ENCODE measurements at regions not wholly inside any gene's neighbourhood (a gene's known extent, or its start where the extent isn't known, plus 50 kb on each side); places are given as distances from the start of the nearest gene placed in this dataset.

DNA sequence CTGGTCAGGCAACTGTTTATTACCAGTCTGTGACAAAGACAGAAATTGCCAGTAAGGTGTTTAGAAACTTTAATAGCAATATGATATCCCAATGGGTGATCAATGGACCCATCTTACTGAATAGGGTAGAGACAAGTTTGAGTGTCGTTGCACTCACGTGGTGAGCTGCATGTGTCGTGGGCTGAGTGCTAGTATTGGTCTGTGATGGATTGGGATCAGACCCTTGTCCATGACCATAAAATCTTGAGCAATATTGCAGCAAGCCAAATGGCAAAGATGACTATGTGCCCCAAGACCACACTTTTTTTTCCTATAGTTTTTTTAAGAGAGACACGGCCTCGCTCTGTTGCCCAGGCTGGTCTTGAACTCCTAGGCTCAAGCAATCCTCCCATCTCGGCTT, 114.5 kb downstream of the PALM2AKAP2 start:
- TF ChIP-seq, protein P1, sequence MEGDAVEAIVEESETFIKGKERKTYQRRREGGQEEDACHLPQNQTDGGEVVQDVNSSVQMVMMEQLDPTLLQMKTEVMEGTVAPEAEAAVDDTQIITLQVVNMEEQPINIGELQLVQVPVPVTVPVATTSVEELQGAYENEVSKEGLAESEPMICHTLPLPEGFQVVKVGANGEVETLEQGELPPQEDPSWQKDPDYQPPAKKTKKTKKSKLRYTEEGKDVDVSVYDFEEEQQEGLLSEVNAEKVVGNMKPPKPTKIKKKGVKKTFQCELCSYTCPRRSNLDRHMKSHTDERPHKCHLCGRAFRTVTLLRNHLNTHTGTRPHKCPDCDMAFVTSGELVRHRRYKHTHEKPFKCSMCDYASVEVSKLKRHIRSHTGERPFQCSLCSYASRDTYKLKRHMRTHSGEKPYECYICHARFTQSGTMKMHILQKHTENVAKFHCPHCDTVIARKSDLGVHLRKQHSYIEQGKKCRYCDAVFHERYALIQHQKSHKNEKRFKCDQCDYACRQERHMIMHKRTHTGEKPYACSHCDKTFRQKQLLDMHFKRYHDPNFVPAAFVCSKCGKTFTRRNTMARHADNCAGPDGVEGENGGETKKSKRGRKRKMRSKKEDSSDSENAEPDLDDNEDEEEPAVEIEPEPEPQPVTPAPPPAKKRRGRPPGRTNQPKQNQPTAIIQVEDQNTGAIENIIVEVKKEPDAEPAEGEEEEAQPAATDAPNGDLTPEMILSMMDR (IDR thresholded peaks at IDR 0.05; ENCODE audit: insufficient read depth, low read depth, low read length), result no peak
- no peak for TF ChIP-seq EZH2 (IDR thresholded peaks at IDR 0.05; ENCODE audit: insufficient read depth, low read length)
